ENCODE measurements at regions not wholly inside any gene's neighbourhood (a gene's known extent, or its start where the extent isn't known, plus 50 kb on each side); places are given as distances from the start of the nearest gene placed in this dataset.

DNA sequence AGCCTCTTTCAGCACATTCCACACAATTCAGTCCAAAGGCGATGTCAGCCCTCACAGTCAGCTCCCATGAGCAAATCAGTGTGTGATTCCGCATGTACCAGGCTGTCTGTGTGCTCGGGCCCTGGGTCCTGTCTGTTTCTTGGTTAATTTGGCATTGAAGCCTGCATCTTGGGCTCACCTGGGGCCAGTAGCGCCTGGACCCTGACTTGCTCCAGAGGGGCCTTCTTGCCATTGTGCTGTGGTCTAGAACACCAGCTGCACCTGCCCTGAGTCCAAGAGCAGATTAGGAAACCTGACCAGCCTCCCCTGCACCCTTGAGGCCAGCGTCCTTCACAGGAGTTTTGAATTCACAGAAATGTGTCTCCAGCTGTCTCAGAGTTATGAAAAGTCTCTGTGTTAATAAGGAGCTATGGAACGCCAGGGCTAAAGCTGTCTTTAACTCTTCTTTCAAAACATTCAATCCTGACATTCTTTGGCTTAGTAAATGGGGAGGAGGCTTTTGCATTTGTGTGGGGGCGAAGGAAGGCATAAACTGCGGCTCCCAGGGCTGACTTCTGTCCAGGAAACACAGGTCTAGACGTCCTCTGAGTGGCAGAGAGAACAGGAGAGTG is 102.2 kb downstream of the ARF6 start:
- no peak for TF ChIP-seq ZNF70 (CRISPR knock-in tag; IDR thresholded peaks at IDR 0.05)
- no peak for TF ChIP-seq ZFP3 (CRISPR knock-in tag; IDR thresholded peaks at IDR 0.05)
- TF ChIP-seq, protein P1, sequence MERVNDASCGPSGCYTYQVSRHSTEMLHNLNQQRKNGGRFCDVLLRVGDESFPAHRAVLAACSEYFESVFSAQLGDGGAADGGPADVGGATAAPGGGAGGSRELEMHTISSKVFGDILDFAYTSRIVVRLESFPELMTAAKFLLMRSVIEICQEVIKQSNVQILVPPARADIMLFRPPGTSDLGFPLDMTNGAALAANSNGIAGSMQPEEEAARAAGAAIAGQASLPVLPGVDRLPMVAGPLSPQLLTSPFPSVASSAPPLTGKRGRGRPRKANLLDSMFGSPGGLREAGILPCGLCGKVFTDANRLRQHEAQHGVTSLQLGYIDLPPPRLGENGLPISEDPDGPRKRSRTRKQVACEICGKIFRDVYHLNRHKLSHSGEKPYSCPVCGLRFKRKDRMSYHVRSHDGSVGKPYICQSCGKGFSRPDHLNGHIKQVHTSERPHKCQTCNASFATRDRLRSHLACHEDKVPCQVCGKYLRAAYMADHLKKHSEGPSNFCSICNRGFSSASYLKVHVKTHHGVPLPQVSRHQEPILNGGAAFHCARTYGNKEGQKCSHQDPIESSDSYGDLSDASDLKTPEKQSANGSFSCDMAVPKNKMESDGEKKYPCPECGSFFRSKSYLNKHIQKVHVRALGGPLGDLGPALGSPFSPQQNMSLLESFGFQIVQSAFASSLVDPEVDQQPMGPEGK (CRISPR knock-in tag; IDR thresholded peaks at IDR 0.05; ENCODE audit: borderline replicate concordance) = no peak
- TF ChIP-seq ZNF8 (CRISPR knock-in tag; IDR thresholded peaks at IDR 0.05) = no peak
- TF ChIP-seq, protein P2, sequence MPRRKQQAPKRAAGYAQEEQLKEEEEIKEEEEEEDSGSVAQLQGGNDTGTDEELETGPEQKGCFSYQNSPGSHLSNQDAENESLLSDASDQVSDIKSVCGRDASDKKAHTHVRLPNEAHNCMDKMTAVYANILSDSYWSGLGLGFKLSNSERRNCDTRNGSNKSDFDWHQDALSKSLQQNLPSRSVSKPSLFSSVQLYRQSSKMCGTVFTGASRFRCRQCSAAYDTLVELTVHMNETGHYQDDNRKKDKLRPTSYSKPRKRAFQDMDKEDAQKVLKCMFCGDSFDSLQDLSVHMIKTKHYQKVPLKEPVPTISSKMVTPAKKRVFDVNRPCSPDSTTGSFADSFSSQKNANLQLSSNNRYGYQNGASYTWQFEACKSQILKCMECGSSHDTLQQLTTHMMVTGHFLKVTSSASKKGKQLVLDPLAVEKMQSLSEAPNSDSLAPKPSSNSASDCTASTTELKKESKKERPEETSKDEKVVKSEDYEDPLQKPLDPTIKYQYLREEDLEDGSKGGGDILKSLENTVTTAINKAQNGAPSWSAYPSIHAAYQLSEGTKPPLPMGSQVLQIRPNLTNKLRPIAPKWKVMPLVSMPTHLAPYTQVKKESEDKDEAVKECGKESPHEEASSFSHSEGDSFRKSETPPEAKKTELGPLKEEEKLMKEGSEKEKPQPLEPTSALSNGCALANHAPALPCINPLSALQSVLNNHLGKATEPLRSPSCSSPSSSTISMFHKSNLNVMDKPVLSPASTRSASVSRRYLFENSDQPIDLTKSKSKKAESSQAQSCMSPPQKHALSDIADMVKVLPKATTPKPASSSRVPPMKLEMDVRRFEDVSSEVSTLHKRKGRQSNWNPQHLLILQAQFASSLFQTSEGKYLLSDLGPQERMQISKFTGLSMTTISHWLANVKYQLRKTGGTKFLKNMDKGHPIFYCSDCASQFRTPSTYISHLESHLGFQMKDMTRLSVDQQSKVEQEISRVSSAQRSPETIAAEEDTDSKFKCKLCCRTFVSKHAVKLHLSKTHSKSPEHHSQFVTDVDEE (CRISPR knock-in tag; IDR thresholded peaks at IDR 0.05) = no peak
- no peak for TF ChIP-seq POU6F1 (CRISPR knock-in tag; IDR thresholded peaks at IDR 0.05; ENCODE audit: borderline replicate concordance, low read depth)
- no peak for ATAC-seq

GRCh38 chr14:49997991-49998390 is 105.1 kb downstream of the ARF6 start:
- no peak for ATAC-seq

More at GRCh38 chr14:49997991-49998390, 105.1 kb downstream of the ARF6 start:
- TF ChIP-seq GLIS3 (CRISPR knock-in tag; IDR thresholded peaks at IDR 0.05) (no peak), POU6F1 (CRISPR knock-in tag; IDR thresholded peaks at IDR 0.05; ENCODE audit: borderline replicate concordance, low read depth) (no peak), ZNF8 (CRISPR knock-in tag; IDR thresholded peaks at IDR 0.05) (no peak), ZC3H10 (CRISPR knock-in tag; IDR thresholded peaks at IDR 0.05) (no peak), ZNF70 (CRISPR knock-in tag; IDR thresholded peaks at IDR 0.05) (no peak), OSR1 (CRISPR knock-in tag; IDR thresholded peaks at IDR 0.05) (no peak), CREB5 (CRISPR knock-in tag; IDR thresholded peaks at IDR 0.05; ENCODE audit: low read depth) (no peak), PPARA (CRISPR knock-in tag; IDR thresholded peaks at IDR 0.05; ENCODE audit: borderline replicate concordance) (no peak), ARNTL (CRISPR knock-in tag; IDR thresholded peaks at IDR 0.05; ENCODE audit: borderline replicate concordance, low read depth) (no peak), ZNF565 (CRISPR knock-in tag; conservative IDR thresholded peaks at IDR 0.05; ENCODE audit: low read depth) (no peak), SNAI2 (CRISPR knock-in tag; IDR thresholded peaks at IDR 0.05) (no peak)
- TF ChIP-seq, protein P2 (CRISPR knock-in tag; IDR thresholded peaks at IDR 0.05) = no peak
- TF ChIP-seq, protein P1 (CRISPR knock-in tag; IDR thresholded peaks at IDR 0.05; ENCODE audit: borderline replicate concordance) = no peak
